Uterus (tissue), 2 donors: ENCODE measurements at regions not wholly inside any gene's neighbourhood (a gene's known extent, or its start where the extent isn't known, plus 50 kb on each side); places are given as distances from the start of the nearest gene placed in this dataset.

Experiments
- CTCF ChIP-seq, 4 experiments: fragments of 200-600 bp in 2 of 4; fragments of 450-650 bp in 2 of 4; sonication (generic) in 2 of 4; IDR thresholded peaks; one replicate each; pipeline ENCODE4 v1.5.1; 2016 to 2019; ENCODE audit warnings: antibody characterized with exemption in 4 of 4, mild to moderate bottlenecking in 2 of 4, moderate library complexity in 1 of 4
- POLR2A ChIP-seq, 2 donors: fragments of 450-650 bp; IDR thresholded peaks; one replicate each; pipeline ENCODE4 v1.6.1; 2016; ENCODE audit warnings: antibody characterized with exemption in 2 of 2, mild to moderate bottlenecking in 1 of 2, moderate library complexity in 1 of 2

DNA sequence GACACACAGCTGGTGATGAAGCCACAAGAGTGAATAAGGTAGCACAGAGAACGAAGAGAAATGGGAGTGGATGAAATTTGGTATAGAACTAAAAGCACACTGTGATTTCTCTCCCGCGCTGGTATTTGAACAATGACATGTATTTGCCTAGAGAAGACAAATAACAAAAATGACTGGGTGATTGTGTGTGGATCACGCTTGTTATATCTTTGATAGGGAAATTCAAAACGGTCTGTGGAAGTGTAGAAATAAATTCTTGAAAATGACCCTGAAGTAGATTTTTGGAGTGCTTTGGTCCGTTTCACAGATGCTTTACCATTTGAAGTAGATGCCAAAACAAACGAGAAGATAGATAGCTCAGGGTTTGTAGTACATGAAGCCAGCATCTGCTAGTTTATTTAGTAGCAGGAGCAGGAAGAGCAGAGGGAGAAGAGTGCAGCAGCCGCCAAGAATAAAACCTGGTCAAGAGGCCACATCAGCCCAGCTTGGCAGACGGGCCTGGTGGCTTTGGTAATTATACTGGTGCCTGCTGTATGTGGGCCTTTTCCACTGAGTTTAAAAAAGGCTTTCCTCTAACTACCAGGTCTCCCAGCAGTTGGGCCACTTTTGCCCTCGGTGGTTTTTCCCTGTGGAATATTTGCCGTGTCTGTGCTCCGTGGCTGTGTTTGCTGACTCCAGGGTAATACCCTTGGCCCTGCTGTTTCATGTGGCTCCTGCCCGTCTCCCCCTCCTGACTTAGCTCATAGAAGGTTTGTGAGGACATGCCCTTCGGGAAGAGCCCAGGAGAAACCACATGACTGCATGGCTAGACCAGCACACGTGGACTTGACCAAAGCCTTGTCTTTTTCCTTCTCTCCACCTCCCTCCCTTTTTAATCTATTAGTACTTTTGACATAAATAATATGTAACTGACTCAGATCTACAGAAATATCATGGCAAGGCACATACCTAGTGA is 294.0 kb downstream of the SOX4 start:
- TF ChIP-seq POLR2A (IDR thresholded peaks at IDR 0.05) = no peak
- no peak for TF ChIP-seq CTCF (IDR thresholded peaks at IDR 0.05)
